OCI-LY1 (cell line): ENCODE measurements at regions not wholly inside any gene's neighbourhood (a gene's known extent, or its start where the extent isn't known, plus 50 kb on each side); places are given as distances from the start of the nearest gene placed in this dataset.

ENCODE experiments used
- H2AFZ ChIP-seq: fragments of 200-600 bp; sonication (generic), shearing (Covaris generic); 2 replicates; pipeline ENCODE4 v1.6.0; 2014; ENCODE audit warnings: antibody characterized with exemption, mild to moderate bottlenecking, low read length
- H3F3A ChIP-seq: fragments of 200-600 bp; sonication (generic), shearing (Covaris generic); 2 replicates; pipeline ENCODE4 v1.6.0; 2014; ENCODE audit warnings: mild to moderate bottlenecking, antibody characterized with exemption, low read length, moderate library complexity; ENCODE audit not compliant: insufficient read depth
- H3K27ac ChIP-seq: fragments of 200-600 bp; sonication (generic); 2 replicates; pipeline ENCODE4 v1.5.1; 2014; ENCODE audit warnings: low read length, mixed run types, mild to moderate bottlenecking, low read depth; ENCODE audit not compliant: poor library complexity, severe bottlenecking
- H3K27me3 ChIP-seq: fragments of 200-600 bp; sonication (generic); 2 replicates; pipeline ENCODE4 v1.6.0; 2014; ENCODE audit warnings: antibody characterized with exemption, mild to moderate bottlenecking, low read length, moderate library complexity; ENCODE audit not compliant: insufficient read depth
- H3K36me3 ChIP-seq: fragments of 200-600 bp; sonication (generic); 2 replicates; pipeline ENCODE4 v1.6.1; 2014; ENCODE audit warnings: mild to moderate bottlenecking, antibody characterized with exemption, low read length, moderate library complexity, mixed read lengths; ENCODE audit not compliant: insufficient read depth
- H3K4me1 ChIP-seq: fragments of 200-600 bp; sonication (generic); 2 replicates; pipeline ENCODE4 v1.5.1; 2014; ENCODE audit warnings: mild to moderate bottlenecking, low read length, moderate library complexity; ENCODE audit not compliant: insufficient read depth, severe bottlenecking
- H3K4me2 ChIP-seq: fragments of 200-600 bp; sonication (generic), shearing (Covaris generic); 2 replicates; pipeline ENCODE4 v1.6.1; 2014; ENCODE audit warnings: low read length
- H3K4me3 ChIP-seq: fragments of 200-600 bp; sonication (generic); 2 replicates; pipeline ENCODE4 v1.5.1; 2014; ENCODE audit warnings: low read length, low read depth, mild to moderate bottlenecking, mixed read lengths; ENCODE audit not compliant: poor library complexity, severe bottlenecking
- H3K79me2 ChIP-seq: fragments of 200-600 bp; shearing (Covaris generic); 2 replicates; pipeline ENCODE4 v1.6.1; 2016; ENCODE audit warnings: mixed run types, low read length, mixed read lengths; ENCODE audit not compliant: insufficient read depth
- H3K9ac ChIP-seq: fragments of 200-600 bp; sonication (generic), shearing (Covaris generic); 2 replicates; pipeline ENCODE4 v1.6.1; 2014; ENCODE audit warnings: mild to moderate bottlenecking, low read length, mixed read lengths
- H3K9me2 ChIP-seq: fragments of 200-600 bp; sonication (generic), shearing (Covaris generic); 2 replicates; pipeline ENCODE4 v1.6.1; 2014; ENCODE audit warnings: low read depth, mild to moderate bottlenecking, low read length, mixed read lengths
- H3K9me3 ChIP-seq: fragments of 200-600 bp; shearing (Covaris generic); 2 replicates; pipeline ENCODE4 v1.6.1; 2014; ENCODE audit warnings: low read length, mixed read lengths
- H4K20me1 ChIP-seq: fragments of 200-600 bp; sonication (generic), shearing (Covaris generic); 2 replicates; pipeline ENCODE4 v1.6.0; 2016; ENCODE audit warnings: mild to moderate bottlenecking, low read length; ENCODE audit not compliant: insufficient read depth
- CTCF ChIP-seq: fragments of 200-600 bp; sonication (generic), shearing (Covaris generic); IDR thresholded peaks from 2 replicates; pipeline ENCODE4 v1.5.1; 2017; ENCODE audit warnings: mild to moderate bottlenecking, antibody characterized with exemption, low read length, moderate library complexity, mixed read lengths
- EZH2 ChIP-seq: fragments of 200-600 bp; sonication (generic), shearing (Covaris generic); IDR thresholded peaks from 2 replicates; pipeline ENCODE4 v1.8.0; 2017; ENCODE audit warnings: borderline replicate concordance, mixed run types, mild to moderate bottlenecking, antibody characterized with exemption, low read length, moderate library complexity, mixed read lengths

GRCh38 chr15:94031072-94031471, 200.3 kb upstream of the MCTP2 start:
- Histone ChIP-seq H3K27me3 (no peaks in the 10 kb centered on the region), H3K4me3 (no peak overlapping the region), H4K20me1 (no peaks in the 10 kb centered on the region), H3K36me3 (no peaks in the 10 kb centered on the region), H3K9me3 (no peaks in the 10 kb centered on the region), H3K79me2 (no peaks in the 10 kb centered on the region), H3K9ac (no peak overlapping the region), H3K4me2 (no peak overlapping the region), H3K4me1 (no peaks in the 10 kb centered on the region), H3K27ac (no peak overlapping the region), H3K9me2 (no peaks in the 10 kb centered on the region), H2AFZ (no peak overlapping the region), H3F3A (no peaks in the 10 kb centered on the region)
- TF ChIP-seq CTCF: no peak
- TF ChIP-seq EZH2: no peak

DNA sequence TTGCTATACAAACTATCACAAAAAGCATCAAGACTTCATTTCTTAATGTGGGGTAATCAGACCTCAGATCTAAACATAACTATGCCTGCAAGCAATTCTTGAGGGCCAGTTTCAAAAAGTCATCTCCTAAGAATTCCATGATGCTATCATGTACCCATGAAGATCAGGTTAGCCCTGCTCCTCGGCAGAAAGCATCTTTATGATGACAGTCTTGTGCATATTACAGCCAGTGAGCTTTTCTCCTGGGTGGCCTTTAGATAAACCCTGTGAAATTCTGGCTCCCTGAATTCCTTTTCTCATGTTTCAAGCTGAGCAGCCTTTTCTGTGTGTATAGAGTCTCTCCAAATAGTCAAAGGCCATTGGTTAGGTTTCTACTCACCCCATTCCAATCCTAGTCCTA, 201.9 kb upstream of the MCTP2 start:
- Histone ChIP-seq H3K27me3 (no peaks in the 10 kb centered on the region), H3K79me2 (no peaks in the 10 kb centered on the region), H4K20me1 (no peaks in the 10 kb centered on the region), H2AFZ (no peak overlapping the region), H3K9me2 (no peaks in the 10 kb centered on the region), H3K4me2 (no peak overlapping the region), H3K9ac (no peak overlapping the region), H3K36me3 (no peaks in the 10 kb centered on the region), H3K9me3 (no peaks in the 10 kb centered on the region), H3F3A (no peaks in the 10 kb centered on the region), H3K4me3 (no peak overlapping the region), H3K27ac (no peak overlapping the region), H3K4me1 (no peaks in the 10 kb centered on the region)
- TF ChIP-seq EZH2: no peak
- TF ChIP-seq CTCF: no peak

DNA sequence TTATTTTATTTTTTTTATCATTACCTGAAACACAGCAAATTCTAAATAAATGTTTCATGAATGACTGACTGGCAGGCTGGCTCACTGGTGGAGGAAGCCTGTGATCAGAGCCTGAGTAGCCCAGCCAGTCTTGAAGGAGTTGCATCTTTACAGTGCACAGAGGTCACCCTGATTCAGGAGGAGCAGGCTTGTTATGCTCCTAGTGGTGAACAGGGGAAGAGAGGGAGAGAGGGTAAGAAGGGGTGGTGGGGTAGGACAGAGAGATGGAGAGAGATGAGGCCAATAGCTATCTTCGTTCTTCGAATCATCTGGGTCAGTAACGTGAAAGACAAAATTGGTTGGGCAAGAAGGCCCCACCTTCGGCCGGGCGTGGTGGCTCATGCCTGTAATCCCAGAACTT, 202.6 kb upstream of the MCTP2 start:
- Histone ChIP-seq H3K27me3 (no peaks in the 10 kb centered on the region), H3K9ac (no peak overlapping the region), H3F3A (no peaks in the 10 kb centered on the region), H3K36me3 (no peaks in the 10 kb centered on the region), H3K9me3 (no peaks in the 10 kb centered on the region), H2AFZ (no peak overlapping the region), H3K79me2 (no peaks in the 10 kb centered on the region), H3K4me3 (no peak overlapping the region), H3K4me1 (no peaks in the 10 kb centered on the region), H3K27ac (no peak overlapping the region), H4K20me1 (no peaks in the 10 kb centered on the region), H3K9me2 (no peaks in the 10 kb centered on the region), H3K4me2 (no peak overlapping the region)
- TF ChIP-seq EZH2: no peak
- no peak for TF ChIP-seq CTCF
